NCI-H345 (cell line): ENCODE measurements at regions not wholly inside any gene's neighbourhood (a gene's known extent, or its start where the extent isn't known, plus 50 kb on each side); places are given as distances from the start of the nearest gene placed in this dataset.

Experiments
- DNase-seq: peaks from one replicate; lab custom pipeline; 2025; lab: John Stamatoyannopoulos, UW

- no peak for DNase-seq
These were observed 816.0 kb upstream of the NDST4 start for GRCh38 chr4:115929373-115929772.

DNA sequence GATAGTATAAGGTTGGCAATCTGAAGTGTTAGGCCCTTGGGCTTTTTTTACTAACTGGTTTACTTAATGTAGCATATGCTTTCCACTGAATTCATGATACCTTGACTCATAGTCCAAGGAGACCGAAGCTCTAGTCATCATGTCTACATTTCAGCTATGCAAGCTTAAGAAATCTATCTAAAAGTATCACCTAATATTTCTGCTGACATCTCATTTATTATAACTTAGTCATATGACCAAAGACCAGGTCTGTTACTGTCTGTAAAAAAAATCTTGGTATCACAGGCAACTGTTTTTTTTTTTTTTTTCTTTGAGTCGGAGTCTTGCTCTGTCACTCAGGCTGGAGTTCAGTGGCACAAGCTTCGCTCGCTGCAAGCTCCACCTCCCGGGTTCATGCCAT, 814.0 kb upstream of the NDST4 start:
- DNase-seq: no peak

GRCh38 chr4:115923152-115923551, 809.7 kb upstream of the NDST4 start:
- DNase-seq: no peak

DNA sequence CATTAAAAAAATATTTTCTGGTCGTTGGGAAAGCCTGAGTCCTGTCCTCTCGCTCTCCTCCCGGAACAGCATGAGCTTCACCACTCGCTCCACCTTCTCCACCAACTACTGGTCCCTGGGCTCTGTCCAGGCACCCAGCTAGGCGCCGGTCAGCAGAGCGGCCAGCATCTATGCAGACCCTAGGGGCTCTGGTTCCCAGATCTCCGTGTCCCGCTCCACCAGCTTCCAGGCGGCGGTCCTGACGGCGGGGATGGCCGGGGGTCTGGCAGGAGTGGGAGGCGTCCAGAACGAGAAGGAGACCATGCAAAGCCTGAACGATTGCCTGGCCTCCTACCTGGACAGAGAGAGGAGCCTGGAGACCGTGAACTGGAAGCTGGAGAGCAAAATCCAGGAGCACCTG, 807.2 kb upstream of the NDST4 start:
- DNase-seq: no peak

- DNase-seq: no peak
These were observed 804.7 kb upstream of the NDST4 start for GRCh38 chr4:115918149-115918548.

- no peak for DNase-seq
These were observed 793.0 kb upstream of the NDST4 start for GRCh38 chr4:115906428-115906827.

DNA sequence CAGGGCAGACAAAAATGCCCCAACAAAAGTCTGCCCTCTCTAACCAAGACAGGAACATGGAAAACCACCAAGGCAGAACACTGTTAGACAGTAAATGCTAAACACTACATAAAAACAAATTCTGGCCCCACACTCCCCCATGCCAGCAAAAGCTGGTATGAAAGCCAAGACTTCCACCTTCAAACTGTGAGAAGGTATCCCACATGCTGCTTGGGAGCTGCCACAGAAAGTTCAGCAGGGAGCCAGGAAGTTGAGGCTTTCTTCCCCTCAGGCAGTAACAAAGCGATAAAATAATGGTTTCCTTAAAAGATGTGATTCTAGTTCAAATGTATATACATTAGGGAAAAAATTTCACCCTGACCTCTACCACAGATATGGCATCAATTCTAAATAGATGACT, 770.4 kb upstream of the NDST4 start:
- no peak for DNase-seq

- DNase-seq: no peak
These were observed 769.8 kb upstream of the NDST4 start for GRCh38 chr4:115883231-115883630.

GRCh38 chr4:115873048-115873447, 759.6 kb upstream of the NDST4 start:
- no peak for DNase-seq

DNA sequence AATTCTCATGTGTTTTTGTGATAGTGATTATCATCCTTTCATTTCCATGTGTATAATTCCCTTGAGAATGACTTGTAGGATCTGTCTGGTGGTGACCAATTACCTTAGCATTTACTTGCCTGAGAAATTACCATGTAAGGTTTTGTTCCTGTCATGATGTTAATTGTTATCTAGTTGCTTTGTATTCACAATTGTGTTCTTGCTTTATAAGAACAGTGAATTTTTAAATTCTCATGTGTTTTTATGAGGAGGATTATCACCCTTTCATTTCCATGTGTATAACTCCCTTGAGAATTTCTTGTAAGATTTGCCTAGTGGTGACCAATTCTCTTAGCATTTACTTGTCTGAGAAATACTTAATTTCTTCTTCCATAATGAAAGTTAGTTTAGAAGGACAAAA, 758.2 kb upstream of the NDST4 start:
- no peak for DNase-seq

DNA sequence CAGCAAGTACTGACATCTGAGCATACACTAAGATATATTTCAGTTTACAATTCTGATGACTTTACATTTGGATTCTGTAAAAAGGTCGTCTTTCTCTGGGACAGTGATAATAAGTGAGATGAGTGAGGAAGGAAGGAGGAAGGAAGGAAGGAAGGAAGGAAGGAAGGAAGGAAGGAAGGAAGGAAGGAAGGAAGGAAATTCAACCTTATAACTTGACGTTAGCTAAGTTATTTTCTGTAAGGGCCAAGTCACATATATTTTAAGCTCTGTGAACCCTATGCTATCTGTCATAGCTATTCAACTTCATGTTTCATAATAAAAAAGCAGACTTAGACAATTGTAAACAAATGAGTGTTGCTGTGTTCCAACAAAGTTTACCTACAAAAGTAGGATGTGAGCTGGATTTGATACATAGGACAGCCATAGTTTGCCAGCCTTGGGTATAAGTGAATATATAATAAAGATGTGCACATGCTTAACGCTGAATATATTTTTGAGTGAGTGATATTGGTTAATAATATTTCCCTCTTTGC, 753.0 kb upstream of the NDST4 start:
- no peak for DNase-seq

DNA sequence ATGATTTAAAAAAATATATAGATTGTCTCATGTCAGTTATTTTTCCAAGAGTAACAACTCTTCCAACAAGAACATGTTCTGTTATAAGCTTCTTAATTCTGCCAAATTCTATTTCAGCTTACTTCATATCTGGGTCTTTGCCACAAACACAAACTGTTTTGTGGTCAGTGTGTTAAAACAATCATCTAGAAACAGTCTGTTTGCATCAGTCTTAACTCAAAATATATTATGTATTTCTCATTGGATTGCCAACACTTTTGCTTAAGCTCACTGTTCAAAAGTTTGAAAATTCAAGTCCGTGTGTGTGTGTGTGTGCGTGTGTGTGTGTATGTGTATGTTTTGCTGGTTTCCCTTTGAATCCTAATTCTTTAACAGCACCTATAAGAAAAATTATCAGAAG, 752.3 kb upstream of the NDST4 start:
- DNase-seq: no peak

- no peak for DNase-seq
These were observed 739.3 kb upstream of the NDST4 start for GRCh38 chr4:115852767-115853091.

DNA sequence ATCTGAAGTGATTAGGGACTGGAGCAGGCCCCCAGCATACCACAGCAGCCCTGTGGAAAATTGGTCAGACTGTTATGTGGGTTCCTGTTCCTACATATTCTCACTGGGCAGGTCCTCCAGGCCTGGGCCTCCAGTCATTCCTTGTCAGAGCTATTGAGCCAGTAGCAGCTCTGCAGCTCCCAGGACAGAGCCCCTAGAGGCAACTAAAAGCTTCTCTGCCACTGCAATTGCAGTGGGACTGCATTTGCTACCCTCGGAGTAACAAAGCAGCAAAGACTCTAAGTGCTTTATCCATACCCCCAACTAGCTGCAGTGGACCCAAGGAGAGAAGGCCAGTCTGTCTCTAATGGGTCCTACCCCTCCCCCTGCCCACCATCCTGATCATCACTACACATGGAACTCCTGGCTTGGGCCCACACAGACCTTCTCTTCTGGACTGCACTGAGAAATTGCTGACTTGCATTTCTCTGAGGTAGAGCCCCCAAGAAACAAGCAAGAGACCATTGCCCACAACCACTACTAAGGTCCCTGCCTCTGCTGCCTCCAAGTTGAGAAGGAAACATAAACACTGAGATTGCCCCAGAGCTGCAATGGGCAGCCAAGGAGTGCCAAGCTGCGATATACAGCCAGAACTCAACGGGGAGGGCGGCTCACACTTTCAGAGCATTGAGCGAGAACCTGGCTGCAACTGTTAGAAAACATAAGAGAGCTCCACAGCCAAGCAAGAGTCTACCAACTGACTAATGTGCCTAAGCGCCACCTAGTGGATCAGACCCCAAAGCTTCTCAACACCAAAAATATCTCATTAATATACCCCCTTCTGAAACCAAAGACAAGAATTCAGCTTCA, 738.7 kb upstream of the NDST4 start:
- DNase-seq: peak; percentile 3

DNA sequence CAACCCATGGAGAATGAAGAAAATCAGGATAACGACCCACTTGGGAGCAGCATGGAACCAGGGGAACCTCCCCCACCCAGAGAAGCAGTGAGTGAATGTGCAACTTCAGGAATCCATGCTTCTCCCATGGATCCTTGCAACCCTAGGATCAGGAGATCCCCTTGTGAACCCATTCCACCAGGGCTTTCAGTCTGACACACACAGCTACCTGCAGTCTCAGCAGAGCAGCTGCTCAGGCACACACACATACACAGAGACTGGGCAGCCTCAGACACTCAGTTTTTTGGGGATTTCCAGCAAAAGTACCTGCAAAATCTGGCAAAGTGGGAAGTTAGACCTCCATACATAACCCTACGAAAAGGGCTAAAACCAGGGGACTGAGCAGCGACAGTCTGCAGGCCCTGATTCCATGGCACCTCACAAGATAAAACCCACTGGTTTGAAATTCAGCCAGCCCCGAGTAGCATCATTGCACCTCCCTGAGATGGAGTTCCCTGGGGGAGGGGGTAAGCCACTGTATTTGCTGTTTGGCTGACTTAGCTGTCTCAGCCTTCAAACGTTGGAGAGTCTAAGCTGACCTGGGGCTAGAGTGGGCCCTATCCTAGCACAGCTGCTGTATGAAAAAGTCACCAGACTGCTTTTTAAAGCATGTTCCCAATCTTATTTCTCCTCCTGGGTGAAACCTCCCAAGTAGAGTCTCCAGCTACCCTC, 737.5 kb upstream of the NDST4 start:
- DNase-seq: no peak

DNA sequence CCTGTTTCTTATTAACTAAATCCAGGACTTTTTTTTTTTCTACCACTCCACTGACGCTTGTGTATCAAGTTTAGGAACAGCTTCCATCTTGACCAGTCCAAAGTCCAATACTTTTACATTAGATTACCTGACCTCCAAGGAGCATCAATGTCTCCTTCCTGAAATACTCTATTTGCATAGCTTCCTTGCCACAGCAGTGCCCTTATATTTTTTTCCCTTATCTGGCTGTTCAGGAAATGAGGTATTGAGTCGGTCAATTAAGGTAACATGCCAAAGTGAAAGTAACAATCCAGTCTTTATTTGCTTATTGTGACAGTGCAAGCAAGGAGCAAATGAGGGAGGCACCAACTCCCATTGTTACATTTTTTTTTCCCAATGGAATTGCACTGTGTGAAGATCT, 730.8 kb upstream of the NDST4 start:
- no peak for DNase-seq

GRCh38 chr4:115841871-115842270, 728.5 kb upstream of the NDST4 start:
- DNase-seq: no peak

- no peak for DNase-seq
These were observed 721.0 kb upstream of the NDST4 start for GRCh38 chr4:115834441-115834840.

DNA sequence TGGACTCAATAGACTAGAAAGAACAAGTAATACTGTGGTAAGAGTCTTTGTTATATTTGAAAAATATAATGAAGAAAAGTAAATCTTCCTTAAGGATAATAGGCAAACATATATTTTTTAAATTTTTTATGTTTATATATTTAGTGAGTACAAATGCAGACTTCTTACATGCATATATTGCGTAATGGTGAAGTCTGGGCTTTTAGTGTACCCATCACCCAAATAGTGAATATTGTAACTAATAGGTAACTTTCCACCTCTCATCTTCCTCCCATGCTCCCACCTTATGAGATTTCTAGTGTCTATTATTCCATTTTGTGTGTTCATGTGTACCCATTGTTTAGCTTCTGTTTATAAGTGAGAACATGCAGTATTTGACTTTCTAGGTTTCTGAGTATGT, 711.2 kb upstream of the NDST4 start:
- DNase-seq: no peak

DNA sequence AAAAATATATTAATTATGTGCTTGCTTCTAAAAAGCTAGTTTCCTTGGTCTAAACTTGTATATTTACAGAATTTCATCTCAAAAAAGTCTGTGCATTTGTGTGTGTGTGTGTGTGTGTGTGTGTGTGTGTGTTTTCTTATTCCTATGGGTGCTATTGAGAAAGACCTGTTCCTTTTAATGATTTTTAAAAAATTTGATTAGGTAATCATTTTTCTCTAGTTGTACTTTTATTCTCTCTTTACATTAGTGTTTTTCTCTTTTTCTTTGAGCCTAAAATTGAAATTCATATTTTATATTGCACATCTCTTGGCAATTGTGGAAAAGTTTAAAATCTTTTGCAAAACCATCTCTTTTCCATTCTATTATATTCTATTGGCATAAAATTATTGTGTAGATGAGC, 690.4 kb upstream of the NDST4 start:
- no peak for DNase-seq

DNA sequence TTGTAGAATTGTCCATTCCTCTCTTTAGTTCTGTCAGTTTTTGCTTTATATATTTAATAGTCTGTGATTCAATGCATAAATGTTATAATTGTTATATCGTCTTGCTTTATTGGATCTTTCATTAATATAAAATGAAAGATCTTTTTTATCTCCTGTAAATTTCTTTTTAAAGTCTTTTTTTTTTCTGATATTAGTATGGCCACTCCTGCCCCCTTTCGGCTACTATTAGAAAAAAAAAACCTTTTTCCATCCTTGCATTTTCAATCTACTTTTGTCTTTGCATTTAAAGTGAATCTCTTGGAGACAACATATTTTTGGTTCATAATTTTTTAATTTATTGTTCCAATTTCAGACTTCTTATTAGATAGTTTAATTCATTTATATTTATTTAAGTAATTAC, 677.4 kb upstream of the NDST4 start:
- DNase-seq: no peak

GRCh38 chr4:115781528-115782146, 668.2 kb upstream of the NDST4 start:
- no peak for DNase-seq

GRCh38 chr4:115780835-115781234, 667.4 kb upstream of the NDST4 start:
- no peak for DNase-seq
